ENCODE measurements at regions not wholly inside any gene's neighbourhood (a gene's known extent, or its start where the extent isn't known, plus 50 kb on each side); places are given as distances from the start of the nearest gene placed in this dataset.

DNA sequence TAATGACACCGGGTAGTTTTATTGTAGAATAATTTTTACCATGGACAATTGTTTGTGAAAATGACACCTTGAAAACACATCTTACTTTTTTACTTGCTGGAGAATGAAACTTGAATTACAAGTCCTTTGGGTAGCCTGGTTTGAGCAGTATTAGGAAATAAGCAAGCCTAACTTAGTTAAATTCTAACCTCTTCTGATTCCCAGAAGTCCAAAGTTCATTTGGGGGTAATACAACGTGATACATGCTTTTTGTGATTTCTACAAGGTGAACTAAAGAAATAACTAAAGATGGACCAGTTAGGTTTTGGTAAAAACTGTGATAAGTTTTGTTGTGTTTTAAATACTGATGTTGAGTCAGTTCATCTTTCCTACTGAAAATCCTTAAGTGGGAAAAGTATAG, 135.4 kb upstream of the DMRT1 start:
- TF ChIP-seq, protein P1, sequence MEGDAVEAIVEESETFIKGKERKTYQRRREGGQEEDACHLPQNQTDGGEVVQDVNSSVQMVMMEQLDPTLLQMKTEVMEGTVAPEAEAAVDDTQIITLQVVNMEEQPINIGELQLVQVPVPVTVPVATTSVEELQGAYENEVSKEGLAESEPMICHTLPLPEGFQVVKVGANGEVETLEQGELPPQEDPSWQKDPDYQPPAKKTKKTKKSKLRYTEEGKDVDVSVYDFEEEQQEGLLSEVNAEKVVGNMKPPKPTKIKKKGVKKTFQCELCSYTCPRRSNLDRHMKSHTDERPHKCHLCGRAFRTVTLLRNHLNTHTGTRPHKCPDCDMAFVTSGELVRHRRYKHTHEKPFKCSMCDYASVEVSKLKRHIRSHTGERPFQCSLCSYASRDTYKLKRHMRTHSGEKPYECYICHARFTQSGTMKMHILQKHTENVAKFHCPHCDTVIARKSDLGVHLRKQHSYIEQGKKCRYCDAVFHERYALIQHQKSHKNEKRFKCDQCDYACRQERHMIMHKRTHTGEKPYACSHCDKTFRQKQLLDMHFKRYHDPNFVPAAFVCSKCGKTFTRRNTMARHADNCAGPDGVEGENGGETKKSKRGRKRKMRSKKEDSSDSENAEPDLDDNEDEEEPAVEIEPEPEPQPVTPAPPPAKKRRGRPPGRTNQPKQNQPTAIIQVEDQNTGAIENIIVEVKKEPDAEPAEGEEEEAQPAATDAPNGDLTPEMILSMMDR (IDR thresholded peaks at IDR 0.05; ENCODE audit: extremely low read depth, insufficient read depth, missing control alignments) = no peak
- no peak for DNase-seq (ENCODE audit: low spot score)
- in situ Hi-C loops (cut with MboI; ENCODE audit: low pct_unique_long_range_greater_than_20kb, low sequenced_read_pairs, unreplicated experiment) = no loop called here

DNA sequence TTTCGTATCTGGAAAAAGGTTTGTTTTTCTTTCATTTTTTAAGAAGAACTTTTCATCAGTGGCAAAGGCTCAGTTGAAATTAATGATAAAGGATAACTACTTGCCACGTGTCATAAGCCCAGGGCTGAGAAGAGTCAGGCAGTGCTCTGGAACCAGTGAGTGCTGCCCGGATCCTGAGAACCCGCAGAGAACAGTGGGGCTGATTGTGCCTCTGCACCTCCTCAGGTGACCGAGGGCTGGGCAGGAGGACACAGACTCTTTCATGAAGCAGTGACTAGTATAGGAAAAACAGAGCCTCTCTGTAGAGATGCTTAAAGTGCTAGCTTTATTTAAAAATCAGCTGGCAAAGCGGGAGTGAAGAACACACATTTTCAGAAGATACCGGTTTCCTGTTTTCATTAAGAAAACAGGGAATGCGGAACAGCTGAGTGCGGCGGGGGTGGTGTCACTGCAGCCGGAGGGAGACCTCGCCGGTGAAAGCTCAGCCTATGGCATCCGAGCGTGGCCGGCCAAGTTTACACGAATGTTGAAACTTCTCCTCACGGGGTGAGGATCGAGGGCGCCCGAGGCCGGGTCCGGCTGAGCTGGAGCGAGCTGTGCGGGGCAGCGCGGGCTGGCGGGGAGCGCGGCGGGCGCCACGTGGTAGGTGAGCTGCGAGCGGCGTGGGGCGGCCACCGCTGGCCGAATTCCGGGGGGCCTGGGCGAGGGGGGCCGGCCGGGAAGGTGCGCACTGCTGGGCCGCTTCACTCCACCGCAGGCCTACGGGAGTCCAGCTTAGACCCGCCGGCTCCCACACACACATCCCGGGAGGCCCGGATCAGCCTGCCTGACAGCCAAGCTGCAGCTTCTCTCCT, 134.7 kb upstream of the DMRT1 start:
- TF ChIP-seq, protein P1 (IDR thresholded peaks at IDR 0.05; ENCODE audit: extremely low read depth, insufficient read depth, missing control alignments) = no peak
- peak; percentile 36 for DNase-seq (ENCODE audit: low spot score)
- in situ Hi-C loops (cut with MboI; ENCODE audit: low pct_unique_long_range_greater_than_20kb, low sequenced_read_pairs, unreplicated experiment) = no loop called here

DNA sequence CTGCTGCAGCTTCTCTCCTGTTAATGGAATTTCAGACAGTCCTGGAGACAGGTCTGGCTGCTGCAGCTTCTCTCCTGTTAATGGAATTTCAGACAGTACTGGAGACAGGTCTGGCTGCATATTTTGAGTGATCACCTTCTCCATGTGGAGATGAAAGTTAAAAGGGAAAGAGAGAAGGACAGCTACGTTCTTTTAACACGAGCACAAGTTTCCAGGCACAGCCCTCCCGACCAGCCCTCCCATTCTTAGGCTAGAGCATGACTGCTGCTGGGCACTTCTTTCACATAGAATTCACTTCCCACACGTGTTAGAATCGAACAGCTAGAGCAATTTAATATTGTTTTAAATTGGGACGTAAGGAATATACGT, 133.3 kb upstream of the DMRT1 start:
- TF ChIP-seq, protein P1 (IDR thresholded peaks at IDR 0.05; ENCODE audit: extremely low read depth, insufficient read depth, missing control alignments) = no peak
- no peak for DNase-seq (ENCODE audit: low spot score)

DNA sequence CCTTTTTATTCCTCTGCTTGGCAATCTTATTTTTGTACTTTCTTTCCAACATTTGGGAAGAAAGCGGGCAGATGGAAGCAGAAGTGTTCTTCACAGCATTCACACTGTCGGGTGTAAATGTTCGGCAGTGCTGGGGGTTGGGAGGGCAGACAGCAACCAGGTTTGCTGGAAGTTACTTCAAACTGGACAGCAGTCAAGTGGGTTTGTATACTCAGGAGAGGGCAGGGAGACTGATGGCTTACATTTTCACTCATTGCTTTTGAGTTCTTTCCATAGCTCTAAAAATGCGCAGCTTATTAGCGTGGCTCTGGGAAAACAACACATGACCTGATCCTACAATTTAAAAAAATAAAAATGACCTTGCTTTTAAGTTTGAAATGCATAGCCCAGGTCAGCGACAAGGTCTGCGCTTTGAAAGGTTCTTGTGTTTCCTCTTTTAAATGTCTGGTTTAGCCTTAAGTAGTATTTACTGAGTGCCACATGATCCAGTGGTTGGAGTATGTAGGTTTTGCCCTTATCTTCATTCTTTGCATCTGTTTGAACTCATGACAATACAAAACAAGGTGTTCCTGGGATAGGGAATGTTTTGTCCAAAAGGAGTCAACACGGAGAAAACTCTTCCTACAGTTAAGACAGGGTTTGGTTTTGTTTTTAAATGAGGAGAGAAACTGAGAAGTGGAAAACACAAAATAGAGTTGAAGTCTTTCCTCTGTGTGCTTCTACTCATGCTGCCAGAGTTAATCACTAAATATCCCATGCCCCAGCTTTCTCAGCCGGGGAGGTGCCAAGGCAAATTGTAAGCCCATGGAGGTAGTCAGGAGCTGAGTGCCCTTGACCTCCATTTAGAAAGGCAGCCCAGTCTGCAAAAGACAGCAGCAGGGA, 132.7 kb upstream of the DMRT1 start:
- in situ Hi-C loops (cut with MboI; ENCODE audit: low pct_unique_long_range_greater_than_20kb, low sequenced_read_pairs, unreplicated experiment) = no loop called here
- no peak for DNase-seq (ENCODE audit: low spot score)
- TF ChIP-seq, protein P1 (IDR thresholded peaks at IDR 0.05; ENCODE audit: extremely low read depth, insufficient read depth, missing control alignments) = no peak

More for the DNA sequence above, 133.3 kb upstream of the DMRT1 start:
- in situ Hi-C loops (cut with MboI; ENCODE audit: low pct_unique_long_range_greater_than_20kb, low sequenced_read_pairs, unreplicated experiment) = no loop called here

DNA sequence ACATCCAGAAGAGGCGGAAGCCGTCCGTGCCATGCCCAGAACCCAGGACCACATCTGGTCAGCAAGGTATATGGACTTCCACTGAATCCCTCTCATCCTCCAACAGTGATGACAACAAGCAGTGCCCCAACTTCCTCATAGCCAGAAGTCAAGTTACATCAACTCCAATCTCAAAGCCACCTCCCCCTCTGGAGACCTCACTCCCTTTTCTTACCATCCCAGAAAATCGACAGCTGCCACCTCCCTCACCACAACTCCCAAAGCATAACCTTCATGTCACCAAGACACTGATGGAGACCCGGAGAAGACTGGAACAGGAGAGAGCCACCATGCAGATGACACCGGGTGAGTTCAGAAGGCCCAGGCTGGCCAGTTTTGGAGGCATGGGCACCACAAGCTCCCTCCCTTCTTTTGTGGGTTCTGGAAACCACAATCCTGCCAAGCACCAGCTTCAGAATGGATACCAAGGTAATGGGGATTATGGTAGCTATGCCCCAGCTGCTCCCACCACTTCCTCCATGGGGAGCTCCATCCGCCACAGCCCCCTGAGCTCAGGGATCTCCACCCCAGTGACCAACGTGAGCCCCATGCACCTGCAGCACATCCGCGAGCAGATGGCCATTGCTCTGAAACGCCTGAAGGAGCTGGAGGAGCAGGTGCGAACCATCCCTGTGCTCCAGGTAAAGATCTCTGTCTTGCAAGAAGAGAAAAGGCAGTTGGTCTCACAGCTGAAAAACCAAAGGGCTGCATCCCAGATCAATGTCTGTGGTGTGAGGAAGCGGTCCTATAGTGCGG, 130.3 kb upstream of the DMRT1 start:
- TF ChIP-seq, protein P1 (IDR thresholded peaks at IDR 0.05; ENCODE audit: extremely low read depth, insufficient read depth, missing control alignments) = no peak
- in situ Hi-C loops (cut with MboI; ENCODE audit: low pct_unique_long_range_greater_than_20kb, low sequenced_read_pairs, unreplicated experiment) = no loop called here
- DNase-seq (ENCODE audit: low spot score) = no peak
